ENCODE measurements at regions not wholly inside any gene's neighbourhood (a gene's known extent, or its start where the extent isn't known, plus 50 kb on each side); places are given as distances from the start of the nearest gene placed in this dataset.

DNA sequence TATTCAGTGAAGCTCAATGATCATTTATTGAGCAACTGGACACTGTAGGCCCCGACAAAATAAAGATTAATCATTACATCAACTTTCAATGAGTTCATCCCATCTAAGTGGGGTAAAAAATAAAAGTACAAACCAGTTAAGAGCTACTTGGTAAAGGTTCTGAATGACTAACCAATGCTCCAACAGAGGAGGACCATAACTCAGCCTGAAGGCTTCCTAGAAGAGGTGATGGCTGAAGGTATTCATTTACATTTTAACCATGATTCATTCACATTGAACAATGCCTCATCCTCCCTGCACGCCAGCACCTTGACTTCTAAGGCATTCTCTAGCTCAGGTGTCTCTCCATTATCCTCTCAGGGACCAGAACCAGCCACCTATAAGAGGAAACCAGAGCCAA lies 201.4 kb downstream of the ZNF462 start:
- DNase-seq = no peak

DNA sequence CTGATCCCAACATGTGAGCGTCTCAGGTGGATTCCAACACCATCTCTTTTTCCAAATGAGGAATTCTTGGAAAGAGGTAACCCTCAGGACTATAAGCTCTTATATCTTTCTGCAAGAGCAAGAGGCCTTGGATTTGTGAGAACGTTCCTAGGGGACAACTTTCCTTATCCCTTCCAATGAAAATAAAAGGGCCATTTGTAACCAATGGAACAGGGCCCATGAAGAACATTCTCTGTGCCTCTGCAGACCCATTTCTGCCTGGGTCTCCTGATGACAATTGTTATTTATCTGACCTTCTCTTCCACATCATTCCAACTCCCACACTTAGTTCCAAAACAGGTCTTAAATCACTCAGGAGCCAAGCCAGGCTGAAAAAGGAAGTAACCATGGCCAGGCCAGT lies 202.6 kb downstream of the ZNF462 start:
- DNase-seq = no peak

DNA sequence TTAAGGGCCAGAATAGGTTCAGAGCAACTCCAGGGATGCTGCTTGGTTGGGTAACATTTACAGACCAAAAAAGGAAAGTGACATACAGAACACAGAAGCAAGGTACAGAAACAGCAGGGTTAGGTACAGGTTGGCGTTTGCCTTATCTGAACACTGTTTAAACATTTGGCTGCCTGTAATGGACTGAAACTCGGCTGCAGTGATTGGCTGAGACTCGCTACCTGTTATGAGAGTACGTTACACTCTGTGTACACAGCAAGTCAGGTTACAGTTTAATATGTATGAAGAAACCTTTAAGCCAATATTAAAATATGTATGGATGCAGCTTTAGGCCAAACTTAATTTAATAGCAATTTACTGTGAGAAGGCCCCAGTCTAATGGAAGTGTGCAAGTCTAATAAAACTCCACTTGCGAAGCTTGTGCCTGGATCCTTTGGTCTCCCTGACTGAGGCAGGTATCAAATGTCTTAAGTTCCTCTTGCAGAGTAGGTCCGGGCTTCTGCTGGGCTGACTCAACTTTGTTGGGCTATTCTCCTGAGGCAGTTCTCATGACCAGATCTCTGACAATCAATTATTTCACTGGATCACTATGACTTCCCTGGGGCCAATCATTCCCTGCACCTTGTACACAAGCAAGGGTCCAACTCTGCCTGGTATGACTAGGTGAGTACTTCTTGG lies 204.9 kb downstream of the ZNF462 start:
- no peak for DNase-seq

DNA sequence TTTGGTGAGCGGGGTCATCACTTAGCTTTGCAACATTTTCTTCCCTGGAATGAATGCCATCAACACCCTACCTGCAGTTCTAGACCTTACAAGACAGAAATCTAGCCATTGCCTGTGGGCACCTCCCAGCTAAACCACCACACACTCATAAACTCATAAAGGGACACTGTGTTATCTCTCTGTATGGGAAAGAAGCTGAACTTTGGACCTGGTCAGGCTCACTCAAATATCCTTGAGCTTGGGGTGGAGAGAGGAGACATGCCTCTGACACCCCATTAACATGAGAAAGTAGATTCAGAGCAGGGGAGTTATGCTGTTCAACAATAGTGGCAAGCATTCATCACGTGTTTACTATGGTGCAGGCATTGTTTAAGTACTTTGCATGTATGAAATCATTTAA lies 205.6 kb downstream of the ZNF462 start:
- DNase-seq = no peak

DNA sequence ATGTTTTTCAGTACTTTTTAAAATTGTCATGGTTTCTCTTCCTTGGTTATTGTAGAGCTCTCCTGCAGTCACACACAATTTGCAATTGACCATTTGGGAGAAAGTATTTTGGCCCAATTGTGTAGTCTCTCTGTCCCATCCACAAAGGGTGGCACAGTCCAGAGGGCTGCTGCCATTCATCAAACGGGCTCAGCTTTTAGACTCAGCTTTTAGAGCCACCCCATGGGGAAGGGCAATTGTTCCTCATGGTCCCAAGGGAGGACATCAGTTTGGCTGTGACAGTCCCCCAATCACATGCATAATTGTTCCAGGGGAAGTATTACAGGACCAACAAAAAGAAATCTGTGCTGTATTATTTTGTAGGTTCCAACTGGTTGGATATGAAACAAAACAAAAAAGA lies 207.6 kb downstream of the ZNF462 start:
- DNase-seq = no peak

DNA sequence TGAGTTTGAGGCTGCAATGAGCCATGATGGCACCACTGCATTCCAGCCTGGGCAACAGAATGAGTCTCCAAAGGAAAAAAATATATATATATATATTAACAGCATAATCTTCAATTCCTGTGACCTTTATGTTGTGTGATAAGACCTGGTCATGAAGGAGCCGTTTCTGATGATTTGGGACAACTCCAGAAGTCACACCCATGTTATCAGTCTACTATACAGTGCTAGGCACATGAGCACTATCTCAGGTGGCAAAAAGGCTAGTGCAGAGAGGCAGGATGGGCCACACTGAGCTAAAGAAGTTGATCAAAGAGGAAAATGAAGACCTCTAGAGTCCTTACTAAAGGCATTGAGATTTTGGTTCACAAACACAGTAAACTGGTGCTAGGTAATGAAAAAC lies 205.0 kb upstream of the RAD23B start:
- no peak for DNase-seq

DNA sequence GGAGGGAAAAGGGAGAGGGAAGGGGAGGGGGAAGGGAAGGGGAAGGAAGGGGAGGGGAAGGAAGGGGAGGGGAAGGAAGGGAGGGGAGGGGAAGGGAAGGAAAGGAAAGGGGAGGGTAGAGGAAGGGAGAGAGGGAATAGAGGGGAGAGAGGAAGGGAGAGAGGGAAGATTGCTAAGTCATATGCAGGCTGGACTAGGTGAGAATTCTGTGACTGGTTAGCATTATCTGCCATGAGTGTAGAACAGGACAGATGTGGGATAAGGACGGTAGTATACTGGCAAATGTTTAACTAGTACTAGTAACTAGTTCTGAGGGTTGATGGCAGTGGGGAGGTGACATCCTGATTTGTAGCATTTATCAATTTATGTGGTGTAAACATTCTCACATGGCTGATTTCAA lies 203.5 kb upstream of the RAD23B start:
- DNase-seq = no peak

DNA sequence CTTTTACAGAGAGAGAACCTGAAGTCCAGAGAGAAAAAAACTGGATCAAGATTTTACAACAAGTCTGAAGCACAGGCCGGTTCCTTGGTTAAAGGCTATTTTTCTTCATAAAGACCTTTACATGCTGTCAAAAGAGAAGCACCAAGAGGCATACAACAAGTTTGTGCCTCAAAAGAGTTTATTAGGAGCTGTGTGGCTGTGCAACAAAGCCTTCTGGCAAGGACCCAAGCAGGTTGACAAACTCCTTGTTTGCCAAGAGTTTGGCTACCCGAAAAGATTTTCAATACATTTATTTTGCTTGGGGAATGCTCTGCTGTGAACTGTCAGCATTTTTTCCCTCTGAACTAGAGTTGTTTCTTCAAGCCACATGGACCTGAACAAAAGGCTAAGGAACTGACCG lies 202.9 kb upstream of the RAD23B start:
- DNase-seq = no peak

DNA sequence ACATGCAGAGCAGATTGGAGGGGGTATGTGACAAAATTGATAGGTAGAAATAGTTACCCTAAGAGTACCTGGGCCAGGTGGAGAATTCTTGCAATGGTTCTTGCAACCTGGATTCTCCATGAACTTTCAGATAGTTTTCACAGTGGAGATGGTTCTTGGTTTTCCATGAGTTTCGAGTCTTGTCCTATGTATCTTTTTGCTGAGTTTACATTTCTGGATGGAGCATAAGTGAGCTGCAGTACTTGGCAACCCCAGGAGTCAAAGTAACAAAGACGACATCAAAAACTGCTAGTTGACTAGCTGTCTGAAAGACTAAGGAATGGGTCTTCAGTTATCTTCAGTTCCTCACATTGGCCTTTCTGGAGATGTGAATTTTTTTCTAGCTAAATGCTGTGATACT lies 196.6 kb upstream of the RAD23B start:
- no peak for DNase-seq

DNA sequence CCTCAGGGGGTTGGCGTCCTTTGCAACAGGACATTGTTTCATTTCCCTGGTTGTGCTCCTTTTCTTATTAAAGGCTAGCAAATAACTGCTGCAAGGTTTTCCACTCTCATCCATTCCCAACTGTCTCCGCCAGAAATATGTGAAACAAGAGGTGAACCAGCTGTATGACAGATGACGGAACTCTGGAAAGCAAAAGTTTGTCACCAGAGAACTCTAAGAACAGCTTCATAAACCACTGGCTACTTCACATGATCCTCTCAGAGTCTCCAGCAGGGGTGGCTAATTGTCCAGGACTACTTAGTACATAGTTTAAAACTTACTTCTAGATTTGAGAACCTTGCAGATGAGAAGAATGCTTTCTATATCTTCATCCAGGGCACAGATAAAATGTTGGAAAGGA lies 195.9 kb upstream of the RAD23B start:
- DNase-seq = no peak

DNA sequence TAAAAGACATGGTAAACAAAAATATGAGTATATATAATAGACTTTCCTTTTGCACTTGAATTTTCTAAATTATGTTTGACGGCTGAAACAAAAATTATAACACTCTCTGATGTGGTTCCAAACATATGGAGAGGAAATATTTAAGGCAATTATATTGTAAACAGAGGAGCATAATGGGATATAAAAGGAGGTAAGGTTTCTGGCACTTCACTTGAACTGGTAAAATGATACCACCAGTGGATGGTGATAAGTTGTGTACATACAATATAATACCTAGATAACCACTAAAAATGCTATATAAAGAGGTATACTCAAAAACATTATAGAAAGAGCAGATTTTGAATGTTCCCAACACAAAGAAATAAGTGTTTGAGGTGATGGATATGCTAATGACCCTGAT lies 192.9 kb upstream of the RAD23B start:
- no peak for DNase-seq

DNA sequence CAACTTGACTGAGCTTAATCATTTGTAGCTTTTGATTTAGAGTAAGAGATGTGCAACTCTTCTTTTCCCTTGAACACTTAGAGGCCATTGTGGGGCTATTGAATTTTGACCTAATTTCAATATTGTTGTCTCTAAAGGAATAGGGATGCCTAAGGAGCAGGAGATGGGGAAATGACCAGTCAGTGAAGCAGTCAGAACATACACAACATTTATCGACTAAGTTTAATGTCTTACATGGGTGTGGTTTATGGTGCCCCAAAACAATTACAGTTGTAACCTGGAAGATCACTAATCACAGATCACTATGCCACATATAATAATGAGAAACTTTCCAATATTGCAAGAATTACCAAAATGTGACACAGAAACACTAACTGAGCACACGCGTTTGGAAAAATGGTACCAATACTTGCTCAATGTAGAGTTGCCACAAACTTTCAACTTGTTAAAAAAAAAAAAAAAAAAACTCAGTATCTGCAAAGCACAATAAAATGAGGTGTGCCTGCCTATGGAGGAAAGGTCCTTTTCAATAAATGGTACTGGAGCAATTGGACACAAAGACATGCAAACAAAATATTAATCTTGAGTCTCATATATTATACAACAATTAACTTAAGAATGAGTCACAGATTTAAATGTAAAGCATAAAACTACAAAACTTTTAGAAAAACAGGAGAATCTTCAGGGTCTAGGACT lies 189.6 kb upstream of the RAD23B start:
- no peak for DNase-seq

DNA sequence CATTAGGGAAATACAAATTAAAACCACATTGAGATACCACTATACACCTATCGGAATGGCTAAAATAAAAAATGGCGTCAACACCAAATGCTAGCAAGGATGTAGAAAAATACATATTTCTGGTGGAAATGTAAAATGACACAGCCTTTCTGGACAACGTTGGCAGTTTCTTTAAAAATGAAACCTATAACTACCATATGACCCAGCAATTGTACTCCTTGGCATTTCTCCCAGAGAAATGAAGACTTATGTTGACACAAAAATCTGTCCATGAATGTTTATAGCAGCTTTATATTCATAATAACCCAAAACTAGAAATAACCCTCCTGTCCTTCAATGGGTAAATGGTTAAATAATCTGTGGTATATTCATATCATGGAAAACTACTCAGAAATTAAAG lies 188.7 kb upstream of the RAD23B start:
- DNase-seq = no peak

DNA sequence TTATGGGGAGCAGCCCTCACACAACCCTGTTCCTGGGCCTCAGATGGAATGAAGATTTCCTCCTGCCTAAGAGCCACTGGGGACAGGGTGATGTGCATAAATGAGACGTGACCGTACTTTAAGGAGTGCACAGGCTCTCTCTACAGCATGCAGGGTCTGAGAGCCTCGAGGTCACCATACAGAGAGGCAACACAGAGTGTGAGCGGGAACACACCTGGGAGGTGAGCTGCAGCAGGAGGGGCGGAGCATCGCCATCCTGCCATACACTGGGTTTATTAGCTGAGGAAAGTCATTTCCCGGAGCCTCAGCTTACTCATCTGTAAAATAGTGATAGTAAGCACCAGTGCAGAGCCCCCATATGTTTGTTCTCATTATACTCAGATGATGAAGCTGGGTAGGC lies 182.5 kb upstream of the RAD23B start:
- no peak for DNase-seq

DNA sequence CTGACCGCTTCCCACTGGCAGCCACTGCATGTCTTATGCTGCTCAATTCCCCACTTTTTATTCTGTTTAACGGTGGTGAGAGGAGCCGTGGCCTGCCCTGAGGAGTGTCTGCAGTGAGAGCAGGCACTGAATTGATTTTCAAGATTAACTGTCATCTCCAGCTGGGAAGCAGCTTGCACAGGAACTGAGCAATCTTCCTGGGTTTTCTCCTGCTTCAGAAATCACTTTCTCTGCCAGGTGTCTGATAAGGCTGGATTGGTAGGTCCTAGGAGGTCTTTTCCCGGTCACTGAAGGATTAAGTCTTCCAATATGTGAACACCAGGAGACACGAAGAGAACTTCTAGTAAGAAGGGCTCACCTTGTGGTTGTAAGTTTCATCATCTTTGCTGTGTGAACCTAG lies 181.1 kb upstream of the RAD23B start:
- DNase-seq = no peak

DNA sequence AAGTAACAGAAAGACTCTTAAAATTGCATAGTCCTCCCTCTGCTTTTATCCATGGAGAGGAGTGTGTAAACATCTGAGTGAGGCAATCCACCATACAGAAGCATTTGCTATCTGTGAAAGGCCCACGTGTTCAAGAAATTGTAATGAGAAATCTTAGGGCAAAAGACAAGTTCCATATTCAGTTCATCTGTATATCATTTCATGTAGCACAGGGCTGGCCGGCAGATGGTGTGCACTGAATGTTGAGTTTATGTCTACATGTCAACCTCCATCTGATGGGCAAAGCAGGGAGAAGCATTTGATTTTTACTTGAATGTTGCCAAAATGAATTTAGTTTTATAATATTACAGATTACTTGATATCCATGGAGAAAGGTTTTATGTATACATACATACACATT lies 179.5 kb upstream of the RAD23B start:
- no peak for DNase-seq

DNA sequence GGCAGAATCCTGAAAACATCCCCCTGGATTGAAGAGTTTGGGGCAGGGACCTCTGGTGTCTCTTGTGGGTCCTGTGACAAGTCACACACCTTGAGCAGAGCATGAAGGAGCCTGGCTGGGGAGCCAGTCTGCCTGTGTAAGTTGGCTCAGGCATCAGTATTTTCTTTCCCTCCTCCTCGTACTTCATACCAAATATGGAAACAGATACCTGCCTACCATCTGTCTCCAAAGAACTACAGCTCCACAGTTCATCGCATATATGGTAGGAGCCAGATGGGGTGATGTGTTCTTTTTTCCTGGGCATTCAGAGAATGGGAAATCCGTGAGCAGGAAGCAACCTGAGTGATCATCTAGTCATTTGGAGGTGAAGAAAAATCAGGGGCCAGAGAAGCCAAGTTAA lies 177.3 kb upstream of the RAD23B start:
- DNase-seq = no peak

DNA sequence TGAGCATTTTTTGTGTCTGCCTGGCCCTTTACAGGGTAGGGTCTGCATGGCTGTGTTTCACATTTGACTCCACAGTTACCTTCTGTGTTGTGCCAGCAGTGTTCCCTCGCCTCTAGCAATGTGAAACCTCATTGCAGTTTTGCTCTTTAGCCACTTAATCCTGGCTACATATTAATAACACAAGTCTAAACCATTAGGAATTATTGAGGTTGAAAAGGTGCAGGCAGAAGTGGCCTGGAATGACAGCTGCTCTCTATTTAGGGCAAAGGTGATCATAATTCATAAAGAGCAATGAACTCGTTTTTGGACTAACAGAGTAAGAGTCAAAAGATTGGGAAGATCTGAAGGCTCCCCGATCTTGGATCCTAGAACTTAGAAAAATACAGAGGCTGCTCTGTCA lies 176.7 kb upstream of the RAD23B start:
- no peak for DNase-seq

DNA sequence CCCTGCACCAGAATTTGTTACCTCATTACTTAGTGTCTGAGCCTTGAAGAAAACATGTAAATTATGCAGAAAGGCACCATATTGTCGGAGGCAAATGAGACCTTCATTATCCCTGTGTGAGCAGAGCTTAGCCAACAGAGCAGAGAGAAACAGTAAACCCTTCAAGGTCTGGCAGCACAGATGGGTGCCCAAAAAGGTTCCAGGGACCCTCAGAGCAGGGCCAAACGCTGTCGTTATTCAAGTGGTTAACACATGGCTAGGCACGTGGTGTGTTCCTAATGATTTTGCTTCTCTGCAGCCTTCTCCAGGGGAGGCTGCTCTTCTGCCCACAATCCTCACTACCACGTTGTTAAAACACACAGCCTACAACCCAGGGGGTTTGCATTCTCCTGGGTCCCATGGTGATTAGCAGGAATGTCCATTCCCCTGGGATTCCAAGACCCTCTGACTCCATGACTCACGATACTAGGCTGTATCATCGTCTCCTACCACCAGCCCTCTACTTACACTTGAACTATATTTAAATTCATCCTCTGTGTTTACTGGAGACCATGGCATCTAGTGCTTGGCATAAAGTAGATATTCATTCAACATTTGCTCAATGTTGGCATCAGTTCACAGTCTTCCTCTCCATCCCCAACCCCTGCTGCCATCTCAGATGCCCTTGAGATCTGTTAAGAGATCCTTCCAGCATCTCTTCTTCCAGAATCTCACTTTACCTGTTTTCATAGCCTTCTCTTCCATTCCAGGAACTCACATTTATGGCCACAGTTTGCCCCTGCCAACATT lies 174.5 kb upstream of the RAD23B start:
- no peak for DNase-seq

DNA sequence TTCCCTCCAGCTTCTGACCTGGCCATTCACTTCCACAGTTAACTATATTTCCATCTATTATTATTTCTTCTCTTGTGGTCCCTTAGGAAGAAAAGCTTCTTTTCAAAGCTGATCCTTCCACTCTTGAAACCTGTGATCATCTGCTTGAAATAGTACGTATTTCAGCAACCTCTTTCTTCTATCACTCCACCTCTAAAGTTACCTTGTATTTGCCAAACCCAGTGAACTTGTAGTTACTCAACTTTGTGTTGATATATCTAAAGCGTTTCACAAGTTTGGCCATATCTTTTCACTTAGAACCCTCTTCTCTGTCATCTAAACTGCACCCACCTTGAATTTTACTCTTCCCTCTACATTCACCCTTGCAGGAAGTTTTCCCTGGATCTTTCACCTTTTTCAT lies 173.8 kb upstream of the RAD23B start:
- no peak for DNase-seq

DNA sequence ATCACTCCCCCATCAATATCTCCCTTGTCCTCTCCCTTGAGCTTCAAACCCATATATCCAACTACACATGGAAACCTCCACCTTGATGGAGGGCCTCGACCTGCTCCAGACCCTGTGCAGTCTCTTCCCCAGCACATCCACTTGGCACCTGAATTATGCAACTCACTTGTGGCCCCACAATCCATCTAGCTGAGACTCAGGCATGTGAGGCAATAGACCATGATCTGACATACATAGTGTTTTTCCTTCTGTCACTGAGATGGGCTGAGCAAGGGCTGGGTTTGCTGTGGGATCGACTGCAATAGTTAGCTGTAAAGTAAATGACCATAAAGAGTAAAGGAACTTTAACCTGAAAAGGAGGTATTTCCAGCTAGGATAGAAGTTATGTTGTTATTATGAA lies 172.9 kb upstream of the RAD23B start:
- no peak for DNase-seq

DNA sequence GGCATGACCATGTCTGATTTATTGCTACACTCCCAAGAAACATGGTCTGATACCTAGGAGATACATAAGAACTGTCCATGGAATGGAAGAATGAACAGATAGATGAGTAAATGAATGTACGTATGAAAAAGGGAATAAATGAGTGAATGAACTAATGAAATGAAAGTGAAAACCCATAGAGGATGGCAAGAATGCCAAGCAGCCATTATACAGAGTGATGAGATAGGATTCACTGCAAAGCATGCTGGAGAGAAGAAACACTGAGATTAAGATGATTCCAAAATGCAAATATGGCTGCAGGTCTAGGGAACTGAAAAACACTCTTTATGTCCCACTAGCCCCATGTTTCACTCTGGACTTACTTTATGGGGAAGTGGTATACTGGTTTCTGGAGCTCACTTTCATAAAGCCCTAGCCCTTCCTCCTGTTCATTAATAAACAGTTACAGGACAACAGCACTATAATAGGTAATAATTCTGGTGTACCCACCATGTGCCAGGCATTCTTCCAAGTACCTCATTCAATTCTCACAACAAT lies 170.3 kb upstream of the RAD23B start:
- DNase-seq = no peak
